GM21360 (cell line): ENCODE measurements at regions not wholly inside any gene's neighbourhood (a gene's known extent, or its start where the extent isn't known, plus 50 kb on each side); places are given as distances from the start of the nearest gene placed in this dataset.
"Not testable (repeated sequence)": the region's sequence is repeated elsewhere in the genome, so short reads cannot be mapped to it uniquely, and the experiment has no call there.

Source experiments
- ATAC-seq: cut with Tn5 transposase; IDR thresholded peaks from one replicate; pipeline ENCODE4 v1.9.1; 2021; ENCODE audit warnings: mild to moderate bottlenecking, moderate library complexity; ENCODE audit not compliant: unreplicated experiment

- ATAC-seq = no peak
Observed at GRCh38 chr13:38012096-38012495, 142.5 kb upstream of the TRPC4 start.

- ATAC-seq = no peak
Observed at GRCh38 chr13:38008636-38009035, 139.1 kb upstream of the TRPC4 start.

- no peak for ATAC-seq
Observed at GRCh38 chr13:38002606-38003005, 133.0 kb upstream of the TRPC4 start.

GRCh38 chr13:37997641-37998040 lies 128.1 kb upstream of the TRPC4 start:
- ATAC-seq = no peak

GRCh38 chr13:37995092-37995491 lies 125.5 kb upstream of the TRPC4 start:
- ATAC-seq = no peak

- ATAC-seq = no peak
Observed at GRCh38 chr13:37986811-37987210, 117.2 kb upstream of the TRPC4 start.

GRCh38 chr13:37985281-37985680 lies 115.7 kb upstream of the TRPC4 start:
- ATAC-seq = no peak

- no peak for ATAC-seq
Observed at GRCh38 chr13:37984357-37984756, 114.8 kb upstream of the TRPC4 start.

GRCh38 chr13:37981932-37982331 lies 112.4 kb upstream of the TRPC4 start:
- ATAC-seq = no peak

GRCh38 chr13:37978680-37979079 lies 109.1 kb upstream of the TRPC4 start:
- ATAC-seq = no peak

GRCh38 chr13:37968555-37968954 lies 99.0 kb upstream of the TRPC4 start:
- ATAC-seq = no peak

- no peak for ATAC-seq
Observed at GRCh38 chr13:37966266-37966665, 96.7 kb upstream of the TRPC4 start.

GRCh38 chr13:37960427-37960826 lies 90.9 kb upstream of the TRPC4 start:
- ATAC-seq = no peak

GRCh38 chr13:37959284-37959683 lies 89.7 kb upstream of the TRPC4 start:
- ATAC-seq = no peak

GRCh38 chr13:37956536-37956935 lies 87.0 kb upstream of the TRPC4 start:
- no peak for ATAC-seq

- not testable (repeated sequence) for ATAC-seq
Observed at GRCh38 chr13:37954597-37954996, 85.0 kb upstream of the TRPC4 start.

GRCh38 chr13:37954191-37954590 lies 84.6 kb upstream of the TRPC4 start:
- no peak for ATAC-seq

- ATAC-seq = no peak
Observed at GRCh38 chr13:37953696-37954095, 84.1 kb upstream of the TRPC4 start.

GRCh38 chr13:37950016-37950415 lies 80.4 kb upstream of the TRPC4 start:
- no peak for ATAC-seq

GRCh38 chr13:37947419-37948140 lies 78.0 kb upstream of the TRPC4 start:
- no peak for ATAC-seq

GRCh38 chr13:37945651-37946575 lies 76.3 kb upstream of the TRPC4 start:
- no peak for ATAC-seq

- ATAC-seq = no peak
Observed at GRCh38 chr13:37944869-37945442, 75.4 kb upstream of the TRPC4 start.
